CD4-positive, alpha-beta T cell treated with Interleukin-15 for 1 hour (primary cell): ENCODE measurements at regions not wholly inside any gene's neighbourhood (a gene's known extent, or its start where the extent isn't known, plus 50 kb on each side); places are given as distances from the start of the nearest gene placed in this dataset.
"Not testable (repeated sequence)": the region's sequence is repeated elsewhere in the genome, so short reads cannot be mapped to it uniquely, and the experiment has no call there.

Source experiments
- DNase-seq: peaks from one replicate; pipeline ENCODE4 v3.0.0-alpha.2; 2020

DNA sequence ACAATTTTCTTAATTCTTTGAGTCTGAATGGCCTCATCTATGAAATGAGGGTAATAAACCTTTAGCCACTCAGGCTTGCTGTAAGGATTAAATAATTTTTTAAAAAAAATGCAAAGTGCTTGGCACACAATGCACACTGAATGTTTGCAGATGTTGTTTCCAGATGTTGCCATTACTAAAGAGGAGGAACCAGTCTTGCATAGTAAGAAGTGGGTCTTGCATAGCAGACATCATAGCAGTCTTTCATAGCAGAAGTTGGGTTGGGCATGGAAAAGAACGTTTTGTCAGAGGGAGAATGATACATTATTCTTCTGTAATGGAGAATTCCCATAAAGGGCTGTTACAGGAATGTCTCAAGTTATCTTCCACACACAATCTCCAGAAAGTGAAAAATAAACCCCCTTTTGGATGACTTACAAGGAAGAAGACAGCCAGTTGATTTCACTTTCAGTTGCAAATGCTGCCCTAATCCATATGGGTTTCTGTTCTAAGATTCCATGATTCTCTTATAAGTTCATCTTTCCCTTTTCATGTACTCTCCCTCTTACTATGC, 327.7 kb downstream of the SUCLG1 start:
- DNase-seq: no peak

DNA sequence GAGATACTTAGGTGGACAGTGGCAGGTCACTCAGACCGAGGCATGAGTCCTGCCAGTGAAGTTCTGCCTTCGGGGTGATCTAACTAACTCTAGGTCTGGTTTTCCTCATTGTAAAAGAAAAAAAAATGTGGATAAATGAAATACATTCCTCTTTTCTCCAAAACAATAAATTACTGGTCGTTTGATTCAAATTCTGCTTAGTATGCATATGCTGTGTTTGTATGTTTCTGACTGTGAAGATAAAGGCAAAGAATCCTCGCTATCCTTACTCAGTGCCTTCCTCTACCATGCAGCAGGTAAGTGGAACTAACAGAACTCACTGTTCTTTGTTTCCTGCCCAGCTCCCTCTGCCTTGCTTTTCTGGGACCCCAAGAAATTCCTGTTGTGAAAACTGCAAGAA, 330.1 kb downstream of the SUCLG1 start:
- no peak for DNase-seq

DNA sequence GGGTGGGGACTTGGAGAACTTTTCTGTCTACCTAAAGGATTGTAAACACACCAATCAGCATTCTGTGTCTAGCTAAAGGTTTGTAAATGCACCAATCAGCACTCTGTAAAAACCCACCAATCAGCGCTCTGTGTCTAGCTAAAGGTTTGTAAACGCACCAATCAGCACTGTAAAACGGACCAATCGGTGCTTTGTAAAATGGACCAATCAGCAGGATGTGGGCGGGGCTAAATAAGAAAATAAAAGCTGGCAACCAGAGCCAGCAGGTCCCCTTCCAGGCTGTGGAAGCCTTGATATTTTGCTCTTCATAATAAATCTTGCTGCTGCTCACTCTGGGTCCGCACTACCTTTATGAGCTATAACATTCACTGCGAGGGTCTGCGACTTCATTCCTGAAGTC, 331.3 kb downstream of the SUCLG1 start:
- DNase-seq: not testable (repeated sequence)

DNA sequence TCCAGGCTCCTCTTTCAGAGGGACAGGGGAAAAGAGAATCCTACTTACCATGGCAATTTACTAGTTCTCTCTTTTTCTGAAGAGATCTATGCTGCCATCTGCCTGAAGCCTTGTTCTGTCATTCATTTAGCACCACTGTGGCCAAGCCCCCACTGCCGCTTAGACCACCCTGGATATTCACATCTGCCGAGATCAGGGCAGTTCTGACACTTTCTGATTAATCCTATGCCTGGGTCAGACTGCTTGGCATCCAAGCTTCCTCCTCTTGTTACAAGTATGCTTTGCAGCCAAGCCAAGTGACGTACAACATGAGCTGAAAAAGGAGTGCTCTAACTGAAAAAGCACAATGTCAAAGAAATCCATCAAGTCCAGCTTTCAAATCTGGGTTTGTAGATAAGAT, 332.6 kb downstream of the SUCLG1 start:
- no peak for DNase-seq

DNA sequence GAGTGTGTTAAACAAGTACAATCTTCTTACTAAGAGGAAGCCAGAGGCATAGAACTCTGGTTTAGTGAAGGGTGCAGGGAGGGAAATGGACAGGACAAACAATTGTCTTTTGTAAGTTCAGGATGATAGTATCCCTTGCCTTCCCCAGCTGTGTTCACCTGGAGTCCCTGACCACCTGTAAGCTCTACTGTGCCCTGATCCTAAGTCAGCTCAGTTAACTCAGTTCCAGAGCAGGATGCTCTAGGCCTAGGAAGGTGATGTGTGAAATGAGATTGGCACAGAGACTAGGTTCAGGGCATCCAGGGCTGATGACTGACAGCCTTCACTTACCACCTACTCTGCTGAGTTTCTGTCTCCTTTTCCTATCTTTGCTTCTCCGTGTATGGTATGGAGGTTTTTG, 333.0 kb downstream of the SUCLG1 start:
- no peak for DNase-seq

DNA sequence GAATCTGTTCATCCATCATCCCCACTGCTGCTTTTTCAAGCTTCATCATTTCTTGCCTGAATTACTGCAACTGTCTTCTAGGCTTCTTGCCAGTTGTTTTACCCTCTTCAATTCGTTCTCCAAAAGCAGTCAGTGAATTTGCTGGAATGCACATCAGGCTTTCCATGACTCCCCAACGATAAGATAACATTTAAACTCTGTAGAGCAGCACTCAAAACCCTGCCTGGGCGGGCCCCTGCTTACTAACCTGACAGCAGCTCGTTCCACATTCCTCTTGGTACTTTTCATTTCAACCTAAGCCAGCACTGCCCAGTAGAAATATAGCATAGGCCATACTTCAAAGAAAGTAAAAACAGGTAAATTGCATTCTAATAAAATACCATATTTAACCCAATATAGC, 342.9 kb downstream of the SUCLG1 start:
- no peak for DNase-seq

DNA sequence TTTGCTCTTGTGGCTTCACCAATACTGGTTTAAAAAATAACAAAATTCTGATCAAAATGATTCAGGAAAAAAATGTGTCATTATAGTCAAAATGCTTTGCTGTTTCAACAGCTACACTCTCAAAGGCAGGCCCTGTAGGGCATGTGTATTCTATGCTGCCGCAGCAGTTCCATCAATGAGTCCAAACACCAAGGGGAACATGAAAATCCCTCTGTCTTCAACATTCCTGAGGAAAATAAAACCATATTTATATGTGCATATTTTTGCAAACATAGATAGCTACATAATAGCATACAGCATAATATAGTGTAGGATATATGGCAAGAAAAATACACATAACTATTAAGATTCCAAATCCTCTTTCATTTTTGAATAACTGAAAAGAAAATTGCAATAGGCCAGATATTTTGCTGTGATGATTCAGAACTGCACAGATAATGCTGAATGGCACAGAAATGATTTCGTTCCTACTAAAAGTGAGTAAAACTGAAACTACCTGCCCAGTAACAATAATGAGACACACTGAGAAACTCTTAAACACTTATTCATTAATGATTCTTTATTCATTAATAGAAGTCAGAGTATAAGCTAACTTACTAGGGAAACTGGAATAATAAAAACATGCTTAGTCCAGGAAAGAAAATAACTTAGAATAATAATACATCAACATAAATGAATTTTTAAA, 343.8 kb downstream of the SUCLG1 start:
- no peak for DNase-seq

DNA sequence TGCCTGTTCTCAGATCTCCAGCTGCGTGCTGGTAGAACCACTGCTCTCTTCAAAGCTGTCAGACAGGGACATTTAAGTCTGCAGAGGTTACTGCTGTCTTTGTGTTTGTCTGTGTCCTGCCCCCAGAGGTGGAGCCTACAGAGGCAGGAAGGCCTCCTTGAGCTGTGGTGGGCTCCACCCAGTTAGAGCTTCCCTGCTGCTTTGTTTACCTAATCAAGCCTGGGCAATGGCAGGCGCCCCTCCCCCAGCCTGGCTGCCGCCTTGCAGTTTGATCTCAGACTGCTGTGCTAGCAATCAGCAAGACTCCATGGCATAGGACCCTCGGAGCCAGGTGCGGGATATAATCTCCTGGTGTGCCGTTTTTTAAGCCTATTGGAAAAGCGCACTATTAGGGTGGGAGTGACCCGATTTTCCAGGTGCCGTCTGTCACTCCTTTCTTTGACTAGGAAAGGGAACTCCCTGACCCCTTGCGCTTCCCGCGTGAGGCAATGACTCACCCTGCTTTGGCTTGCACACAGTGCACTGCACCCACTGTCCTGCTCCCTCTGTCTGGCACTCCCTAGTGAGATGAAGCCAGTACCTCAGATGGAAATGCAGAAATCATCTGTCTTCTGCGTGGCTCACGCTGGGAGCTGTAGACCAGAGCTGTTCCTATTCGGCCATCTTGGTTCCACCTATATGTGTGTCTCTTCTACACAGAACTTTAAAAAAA, 355.1 kb downstream of the SUCLG1 start:
- not testable (repeated sequence) for DNase-seq

DNA sequence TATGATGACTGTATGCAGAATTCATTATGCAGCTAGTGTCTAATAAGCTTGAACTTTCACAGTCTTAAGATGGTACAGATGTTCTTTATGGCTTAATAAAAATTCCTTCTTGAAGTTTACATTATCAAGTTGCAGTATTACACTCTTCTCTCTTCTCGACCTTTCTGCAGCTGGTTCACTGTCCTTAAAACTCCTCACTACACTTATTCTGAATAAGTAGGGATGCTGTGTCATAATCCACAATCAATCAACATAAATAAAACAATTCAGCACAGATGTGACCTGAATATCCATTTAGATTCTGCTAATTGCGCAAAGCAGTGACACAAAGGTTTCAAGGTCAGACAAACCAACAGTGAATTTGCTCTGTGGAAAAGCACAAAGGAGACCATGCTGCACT, 356.8 kb downstream of the SUCLG1 start:
- no peak for DNase-seq

DNA sequence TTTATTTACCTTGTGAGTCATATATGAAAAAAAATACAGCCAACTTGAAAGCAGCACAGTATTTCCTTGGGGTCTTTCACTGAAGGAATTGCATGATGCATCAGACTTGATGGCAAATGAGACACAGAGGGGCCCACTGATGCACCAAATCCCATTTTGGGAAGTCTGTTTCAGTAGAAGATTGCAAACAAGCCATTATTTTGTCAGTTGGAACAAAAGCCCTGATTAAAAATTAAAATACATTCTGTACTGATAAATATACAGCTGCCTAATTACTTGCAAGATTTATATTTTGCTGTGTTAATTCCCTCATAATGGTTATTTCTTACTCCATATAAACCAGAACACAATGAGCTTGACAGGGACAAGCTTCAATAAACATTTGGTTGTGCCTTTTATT, 370.4 kb downstream of the SUCLG1 start:
- DNase-seq: no peak

DNA sequence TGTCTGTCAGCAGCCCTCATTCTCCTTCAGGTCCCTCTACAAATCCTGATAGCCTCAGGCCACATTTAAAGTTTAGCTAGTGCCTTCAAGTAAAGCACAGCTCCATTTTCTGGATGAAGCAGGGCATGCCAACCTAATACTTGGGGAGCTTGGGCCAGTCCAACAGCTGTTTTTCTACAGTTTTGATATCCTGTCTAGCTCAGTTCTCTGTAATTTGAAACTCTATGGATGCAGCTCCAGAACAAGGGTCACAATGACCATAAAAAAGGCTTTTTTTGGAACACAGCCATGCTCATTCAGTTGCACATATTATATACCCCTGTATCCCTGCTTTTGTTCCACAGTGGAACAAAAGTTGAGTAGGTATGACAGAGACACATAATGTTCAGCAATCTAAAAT, 373.5 kb downstream of the SUCLG1 start:
- no peak for DNase-seq

DNA sequence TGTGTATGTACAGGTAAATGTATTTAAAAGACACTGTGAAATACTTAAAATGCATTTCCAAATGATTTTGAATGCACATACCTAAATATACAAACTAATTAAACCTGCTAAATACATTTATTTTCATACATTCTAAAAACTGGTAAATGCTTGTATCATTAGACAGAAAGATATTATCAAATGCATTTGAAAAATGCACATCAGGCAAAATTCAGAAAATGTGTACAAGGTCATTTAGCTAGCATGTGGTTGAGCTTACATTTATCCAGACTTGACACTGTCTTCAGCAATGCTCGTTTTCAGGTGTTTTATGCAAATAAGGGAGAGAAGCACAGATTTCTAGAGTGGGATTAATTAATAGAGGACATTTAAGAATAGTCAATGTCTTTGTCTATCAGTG, 374.2 kb downstream of the SUCLG1 start:
- DNase-seq: no peak

DNA sequence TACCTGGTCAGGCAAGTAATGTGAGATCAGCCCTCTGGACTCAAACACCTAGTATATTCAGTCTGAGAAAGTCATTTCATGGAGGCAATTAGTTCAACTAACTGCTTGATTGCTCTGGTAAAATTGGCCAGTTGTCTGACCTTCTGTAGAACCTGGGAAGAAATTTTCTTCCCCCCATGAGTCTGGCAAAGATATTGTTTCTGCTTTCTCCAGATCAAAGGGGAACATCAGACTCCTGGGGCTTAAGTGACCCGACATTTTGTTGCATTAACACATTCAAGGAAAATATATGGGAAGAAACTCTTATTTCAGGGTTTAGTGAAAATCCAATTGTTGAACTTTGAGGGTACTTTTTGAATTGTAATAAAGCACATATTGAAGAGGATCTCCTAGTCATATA, 375.1 kb downstream of the SUCLG1 start:
- DNase-seq: no peak

DNA sequence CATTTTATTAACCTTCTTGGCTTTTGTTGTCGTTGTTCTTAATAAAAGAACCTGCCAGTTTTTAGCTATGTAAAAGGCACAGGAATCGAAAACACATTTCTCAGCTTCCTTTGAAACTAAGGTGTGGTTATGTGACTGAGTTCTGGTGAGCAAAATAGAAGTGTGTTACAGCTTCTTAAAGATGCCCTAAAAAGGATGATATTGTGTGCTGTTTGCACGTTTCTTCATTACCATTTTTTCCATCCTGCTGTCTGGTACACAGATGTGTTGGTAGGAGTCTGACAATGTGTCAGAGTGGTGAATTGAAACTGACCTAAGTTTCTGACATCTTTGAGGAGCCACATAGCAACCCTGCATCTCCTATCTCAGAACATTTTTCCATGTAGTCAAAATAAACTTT, 380.6 kb downstream of the SUCLG1 start:
- DNase-seq: no peak

DNA sequence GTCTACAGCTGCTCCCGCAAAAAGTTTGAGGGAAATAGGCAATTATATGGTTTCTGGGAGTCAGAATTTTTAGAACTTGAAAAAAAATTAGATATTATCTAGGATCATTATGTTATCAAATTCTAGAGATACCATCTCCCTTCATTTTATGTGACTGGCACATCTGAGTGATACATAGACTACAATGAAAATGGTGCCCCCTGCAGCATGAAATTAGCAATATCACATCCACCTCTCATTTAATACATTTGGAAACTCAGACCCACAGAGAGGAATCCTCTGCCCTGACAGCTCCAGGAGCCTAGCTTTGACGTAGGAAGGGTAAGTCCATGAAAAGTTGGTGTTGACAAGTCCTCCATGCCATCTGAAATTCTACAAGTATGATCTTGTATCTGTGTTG, 381.6 kb downstream of the SUCLG1 start:
- DNase-seq: no peak

DNA sequence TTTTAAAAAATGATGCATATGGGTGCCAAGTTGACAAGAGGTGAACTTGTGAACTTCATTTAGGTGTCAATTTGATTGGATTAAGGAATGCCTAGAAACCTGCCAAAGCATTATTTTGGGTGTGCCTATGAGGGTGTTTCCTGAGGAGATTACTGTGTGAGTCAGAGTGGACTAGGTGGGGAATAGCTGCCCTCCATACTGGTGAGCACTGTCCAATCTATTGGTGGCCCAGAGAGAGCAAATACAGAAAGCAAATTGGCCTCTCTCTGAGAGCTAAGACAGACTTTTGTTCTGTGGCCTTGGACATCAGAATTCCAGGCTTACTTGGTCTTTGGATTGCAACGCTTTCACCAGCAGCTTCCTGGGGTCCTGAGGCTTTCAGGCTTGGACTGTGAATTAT, 388.0 kb downstream of the SUCLG1 start:
- no peak for DNase-seq

DNA sequence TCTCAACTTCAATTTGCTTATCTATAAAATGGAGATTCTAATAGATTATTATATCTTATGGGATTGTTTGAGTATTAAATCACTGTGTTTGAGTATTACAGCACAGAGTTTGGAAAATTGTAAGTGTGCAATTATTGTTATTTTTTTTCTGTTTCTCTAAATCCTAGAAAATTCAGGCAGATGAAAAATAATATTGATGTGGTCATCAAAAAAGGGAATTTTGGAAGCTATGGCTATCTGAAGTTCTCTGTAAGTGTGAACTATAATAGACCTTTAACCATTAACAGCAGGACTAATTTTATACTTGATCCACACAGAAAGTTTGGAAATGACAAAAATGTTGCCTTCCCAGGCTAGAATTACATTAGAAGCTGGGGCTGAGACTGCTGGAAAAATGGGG, 393.2 kb downstream of the SUCLG1 start:
- no peak for DNase-seq

DNA sequence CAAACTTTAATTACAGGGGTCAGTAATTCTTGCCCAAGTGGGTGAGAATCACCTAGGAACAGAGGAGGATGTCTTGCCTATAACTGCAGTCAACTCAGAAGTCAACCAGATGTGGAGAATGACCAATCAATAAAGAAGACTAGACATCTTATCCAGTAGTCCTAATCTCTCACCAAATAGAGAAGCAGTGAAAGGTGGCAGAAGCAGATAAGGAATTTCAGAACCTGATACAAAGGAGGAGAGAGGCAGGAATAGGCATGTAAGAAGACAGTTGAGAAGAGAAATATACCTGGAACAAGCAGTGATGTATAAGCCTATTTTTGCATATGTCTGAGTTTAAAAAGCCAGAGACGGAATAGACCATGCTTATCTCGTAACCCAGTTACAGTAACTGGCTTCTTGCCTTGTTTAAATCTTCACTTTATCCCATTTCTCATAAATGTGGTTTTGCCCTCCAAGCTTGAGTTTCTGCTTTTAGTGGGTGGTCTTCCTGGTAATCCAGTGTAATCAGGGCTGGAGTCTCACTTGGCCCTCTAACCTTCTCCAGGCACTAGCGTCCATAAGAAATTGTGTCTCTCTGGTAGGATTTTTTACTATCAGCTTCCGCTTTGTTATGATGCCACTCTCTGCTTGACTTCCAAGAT, 401.0 kb downstream of the SUCLG1 start:
- no peak for DNase-seq

DNA sequence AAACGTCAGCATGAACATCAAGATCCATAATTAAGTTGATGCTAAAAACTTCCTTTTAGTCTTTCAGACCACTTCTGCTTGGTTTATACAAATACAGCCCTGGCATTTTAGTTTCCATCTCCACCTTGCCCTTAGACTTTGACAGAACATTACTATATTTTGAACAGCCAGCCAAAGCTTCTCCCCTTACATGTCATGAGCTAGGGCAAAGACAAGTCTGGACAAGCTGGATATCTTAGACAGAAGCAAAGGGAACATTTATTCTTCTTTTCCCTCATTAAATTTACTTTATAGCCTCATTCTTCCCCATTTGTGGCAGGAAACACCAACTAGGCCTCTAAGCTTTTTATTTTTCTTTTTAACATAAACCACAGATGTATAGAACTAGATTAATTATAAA, 403.3 kb downstream of the SUCLG1 start:
- DNase-seq: no peak

DNA sequence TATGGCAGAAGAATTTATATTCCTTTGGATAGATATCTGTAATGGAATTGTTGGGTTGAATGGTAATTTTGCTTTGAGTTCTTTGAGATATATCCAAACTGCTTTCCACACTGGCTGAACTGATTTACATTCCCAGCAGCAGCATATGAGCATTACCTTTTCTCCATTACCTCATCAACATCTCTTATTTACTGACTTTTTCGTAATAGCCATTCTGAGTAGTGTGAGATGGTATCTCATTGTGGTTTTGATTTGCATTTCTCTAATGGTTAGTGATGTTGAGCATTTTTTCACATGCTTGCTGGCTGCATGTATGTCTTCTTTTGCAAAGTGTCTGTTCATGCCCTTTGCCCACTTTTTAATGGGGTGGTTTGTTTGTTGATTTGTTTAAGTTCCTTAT, 404.5 kb downstream of the SUCLG1 start:
- not testable (repeated sequence) for DNase-seq

DNA sequence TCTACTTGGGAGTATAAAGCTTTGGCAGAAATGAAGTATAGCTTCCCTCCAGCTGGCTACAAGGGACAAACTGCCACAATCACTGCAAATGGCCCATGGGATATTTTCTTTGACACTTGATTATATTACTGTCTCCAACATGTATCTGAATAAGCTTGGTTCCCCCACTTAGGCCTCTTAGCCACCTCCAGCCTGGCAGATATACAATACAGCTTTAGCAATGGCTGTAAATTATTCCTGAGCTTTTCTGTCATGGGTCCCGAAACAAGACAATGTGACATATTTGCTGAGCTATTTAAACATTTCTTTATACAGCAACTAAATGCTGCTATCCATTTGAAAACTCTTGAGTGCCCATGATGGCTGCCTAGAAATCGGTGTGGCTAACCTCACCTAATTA, 406.2 kb downstream of the SUCLG1 start:
- DNase-seq: no peak

DNA sequence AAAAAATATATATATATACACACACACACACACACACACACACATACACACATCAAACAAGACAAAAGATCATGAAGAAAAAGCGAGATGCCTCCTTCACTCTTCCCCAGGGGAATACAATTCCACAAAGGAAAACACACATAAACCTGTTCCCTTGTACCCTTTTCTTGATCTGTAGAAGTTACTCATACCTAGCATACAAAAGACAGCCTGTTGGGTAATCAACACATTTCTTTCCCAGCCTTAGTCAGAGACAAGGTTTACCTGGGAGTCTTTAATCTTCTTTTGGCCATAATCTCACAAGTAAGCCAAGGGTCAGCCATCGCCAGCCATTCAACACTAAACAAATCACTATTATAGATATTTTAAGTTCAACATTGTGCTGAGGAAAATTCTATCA, 407.0 kb downstream of the SUCLG1 start:
- DNase-seq: no peak

DNA sequence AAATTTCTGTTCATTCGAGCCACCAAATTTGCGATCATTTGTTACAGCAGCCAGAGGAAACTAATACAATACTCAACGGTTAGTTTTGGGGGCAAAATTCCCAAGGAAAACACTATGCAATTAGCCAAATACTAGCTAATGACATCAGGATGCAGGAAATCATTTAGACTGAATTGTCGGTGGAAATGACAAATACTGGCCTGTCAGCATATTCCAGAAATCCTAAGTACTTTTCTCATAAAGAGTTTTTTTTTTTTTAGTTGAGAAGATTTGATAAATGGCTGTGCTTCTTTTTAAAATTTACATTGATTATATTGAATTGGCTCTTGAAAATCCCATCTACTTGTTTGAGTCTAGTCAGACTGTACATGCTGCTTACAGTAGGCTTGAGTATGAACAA, 410.1 kb downstream of the SUCLG1 start:
- DNase-seq: no peak

DNA sequence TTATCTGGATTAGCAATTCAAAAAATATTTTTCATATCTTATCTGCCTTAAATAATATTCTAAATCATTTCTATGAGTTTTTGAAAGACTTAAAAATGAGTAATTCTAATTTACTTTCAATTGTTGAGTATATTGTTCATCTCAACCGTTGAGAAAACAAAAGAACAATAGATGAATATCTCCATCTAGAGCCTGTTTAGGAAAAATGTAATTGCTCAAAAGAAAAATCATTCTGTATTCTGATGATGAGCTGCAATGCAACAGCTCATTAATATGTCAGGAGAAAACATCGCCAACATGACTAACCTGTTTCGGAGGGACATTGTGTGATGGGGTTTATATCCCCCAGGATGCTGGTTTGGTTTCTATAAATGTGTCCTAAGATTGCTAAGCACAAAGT, 417.6 kb downstream of the SUCLG1 start:
- DNase-seq: no peak
